ENCODE measurements at regions not wholly inside any gene's neighbourhood (a gene's known extent, or its start where the extent isn't known, plus 50 kb on each side); places are given as distances from the start of the nearest gene placed in this dataset.

DNA sequence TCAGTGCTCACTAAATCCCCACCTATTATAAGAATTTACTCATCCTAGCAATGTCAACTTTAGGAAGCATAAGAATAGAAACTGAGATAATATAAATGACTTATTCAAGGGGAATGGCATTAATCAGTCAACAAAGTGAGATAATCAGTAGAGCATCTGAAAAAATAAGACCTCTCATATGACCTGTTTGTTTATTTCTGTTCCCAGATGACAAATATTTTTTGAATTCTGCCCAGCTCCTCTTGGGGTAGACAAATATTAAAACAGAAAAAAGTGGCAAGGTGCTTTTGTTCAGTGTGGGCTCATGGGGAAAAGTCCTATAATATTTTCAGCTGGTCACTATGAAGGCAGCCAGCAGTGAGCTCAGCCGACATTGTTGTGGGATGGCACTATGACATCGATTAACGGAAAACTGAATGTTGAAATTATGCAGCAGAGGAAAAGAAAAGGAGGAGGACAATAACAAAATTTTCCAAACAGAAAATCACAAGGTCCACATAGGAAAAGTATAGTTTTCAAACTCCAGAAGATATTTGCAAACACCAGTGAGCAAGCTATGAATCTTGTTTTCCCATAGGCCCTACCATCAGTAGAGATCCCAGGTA, 109.6 kb downstream of the ANXA3 start:
- no peak for TF ChIP-seq CTCF (IDR thresholded peaks at IDR 0.05; ENCODE audit: borderline replicate concordance, extremely low read depth, low read length, poor library complexity, severe bottlenecking)
- no peak for TF ChIP-seq EZH2 (IDR thresholded peaks at IDR 0.05; ENCODE audit: borderline replicate concordance, low read depth, low read length, severe bottlenecking)

All from DND-41 (cell line).